Astrocyte of the cerebellum (primary cell): ENCODE measurements at regions not wholly inside any gene's neighbourhood (a gene's known extent, or its start where the extent isn't known, plus 50 kb on each side); places are given as distances from the start of the nearest gene placed in this dataset.

Source experiments
- DNase-seq: peaks from one replicate; pipeline ENCODE4 v3.0.0-alpha.2; 2011; ENCODE audit warnings: low read depth
- H3K4me3 ChIP-seq: 2 replicates; pipeline ENCODE4 v1.5.1; 2011; ENCODE audit warnings: mild to moderate bottlenecking, low read depth, low read length, moderate library complexity
- CTCF ChIP-seq: IDR thresholded peaks from 2 replicates; pipeline ENCODE4 v1.5.1; 2012; ENCODE audit warnings: low read length, low read depth, moderate library complexity, mild to moderate bottlenecking; ENCODE audit errors: missing control alignments
- in situ Hi-C: cut with HindIII; loops from 2 replicates; pipeline ENCODE4 v1.10.0; 2017; ENCODE audit warnings: low sequenced_read_pairs

- TF ChIP-seq CTCF = no peak
- H3K4me3 ChIP-seq = no peak overlapping the region
- DNase-seq = no peak
- in situ Hi-C loops = no loop called here
Observed at GRCh38 chr2:188845692-188846091, 128.5 kb upstream of the COL3A1 start.

GRCh38 chr2:188848887-188849435, 125.2 kb upstream of the COL3A1 start:
- in situ Hi-C loops = no loop called here
- H3K4me3 ChIP-seq = no peak overlapping the region
- no peak for DNase-seq
- no peak for TF ChIP-seq CTCF

GRCh38 chr2:188850786-188851185, 123.4 kb upstream of the COL3A1 start:
- no peak for DNase-seq
- H3K4me3 ChIP-seq = no peak overlapping the region
- TF ChIP-seq CTCF = no peak
- in situ Hi-C loops = no loop called here

GRCh38 chr2:188851311-188851710, 122.9 kb upstream of the COL3A1 start:
- DNase-seq = no peak
- no peak overlapping the region for H3K4me3 ChIP-seq
- in situ Hi-C loops = no loop called here
- no peak for TF ChIP-seq CTCF

GRCh38 chr2:188851826-188852225, 122.3 kb upstream of the COL3A1 start:
- no peak for DNase-seq
- TF ChIP-seq CTCF = no peak
- H3K4me3 ChIP-seq = no peak overlapping the region
- in situ Hi-C loops = no loop called here

GRCh38 chr2:188852772-188853171, 121.4 kb upstream of the COL3A1 start:
- H3K4me3 ChIP-seq = no peak overlapping the region
- no peak for DNase-seq
- TF ChIP-seq CTCF = no peak
- in situ Hi-C loops = no loop called here

GRCh38 chr2:188853307-188853706, 120.9 kb upstream of the COL3A1 start:
- TF ChIP-seq CTCF = no peak
- peak; percentile 82 for DNase-seq
- no peak overlapping the region for H3K4me3 ChIP-seq
- in situ Hi-C loops = no loop called here
